WTC11 (cell line): ENCODE measurements at regions not wholly inside any gene's neighbourhood (a gene's known extent, or its start where the extent isn't known, plus 50 kb on each side); places are given as distances from the start of the nearest gene placed in this dataset.

Experiments used
- ATAC-seq: fragments of 200-7000 bp; cut with Tn5 transposase; 2 replicates; pipeline ENCODE4 v1.10.0; 2021; ENCODE audit warnings: mild to moderate bottlenecking, moderate library complexity
- CTCF ChIA-PET: fragments of 300-600 bp; sonication (Branson Sonifier 250); formaldehyde crosslinking; loops from one replicate; lab custom pipeline; 2021; ENCODE audit warnings: antibody characterized with exemption; lab: Charles Lee
- POLR2A ChIA-PET: fragments of 350-600 bp; sonication (Branson Sonifier 250); formaldehyde crosslinking; loops from one replicate; lab custom pipeline; 2021; ENCODE audit warnings: antibody characterized with exemption; lab: Charles Lee
- DNase-seq: peaks from one replicate; pipeline ENCODE4 v3.0.0; 2021; ENCODE audit warnings: low spot score
- H3K27ac Mint-ChIP-seq: 2 replicates; pipeline ENCODE4 v1.8.0; 2021; ENCODE audit warnings: mixed read lengths
- H3K27me3 Mint-ChIP-seq: 2 replicates; pipeline ENCODE4 v1.8.0; 2021; ENCODE audit warnings: low read depth, mild to moderate bottlenecking, moderate library complexity, mixed read lengths
- H3K36me3 Mint-ChIP-seq: 2 replicates; pipeline ENCODE4 v1.8.0; 2021; ENCODE audit warnings: mixed read lengths
- H3K4me1 Mint-ChIP-seq: 2 replicates; pipeline ENCODE4 v1.8.0; 2022; ENCODE audit warnings: mixed read lengths
- H3K4me3 Mint-ChIP-seq: 2 replicates; pipeline ENCODE4 v1.8.0; 2021; ENCODE audit warnings: mild to moderate bottlenecking, moderate library complexity, mixed read lengths
- H3K9me3 Mint-ChIP-seq: 2 replicates; pipeline ENCODE4 v1.8.0; 2021; ENCODE audit warnings: mixed read lengths
- ATF1 ChIP-seq: sonication (generic); formaldehyde crosslinking; IDR thresholded peaks from 2 replicates; pipeline ENCODE4 v1.8.1; 2023; ENCODE audit warnings: mild to moderate bottlenecking, moderate library complexity, missing genetic modification reagents
- CBFB ChIP-seq: sonication (generic); formaldehyde crosslinking; IDR thresholded peaks from 2 replicates; pipeline ENCODE4 v1.8.1; 2022; ENCODE audit warnings: mild to moderate bottlenecking, low read depth, missing genetic modification reagents
- EMX1 ChIP-seq: fragments of 250-450 bp; sonication (Bioruptor Pico); IDR thresholded peaks from 2 replicates; pipeline ENCODE4 v1.8.0; 2021; ENCODE audit warnings: mild to moderate bottlenecking
- FOXP1 ChIP-seq: sonication (generic); formaldehyde crosslinking; IDR thresholded peaks from 2 replicates; pipeline ENCODE4 v1.8.0; 2022; ENCODE audit warnings: missing genetic modification reagents, mild to moderate bottlenecking, moderate library complexity, borderline replicate concordance
- KAT7 ChIP-seq: sonication (generic); formaldehyde crosslinking; IDR thresholded peaks from 2 replicates; pipeline ENCODE4 v1.8.1; 2023; ENCODE audit warnings: missing genetic modification reagents, mild to moderate bottlenecking, borderline replicate concordance
- NFE2L1 ChIP-seq: sonication (generic); formaldehyde crosslinking; IDR thresholded peaks from 2 replicates; pipeline ENCODE4 v1.8.1; 2023; ENCODE audit warnings: missing genetic modification reagents
- RELA ChIP-seq: sonication (generic); formaldehyde crosslinking; IDR thresholded peaks from 2 replicates; pipeline ENCODE4 v1.8.1; 2022; ENCODE audit warnings: missing genetic modification reagents, mild to moderate bottlenecking, borderline replicate concordance
- TCF7 ChIP-seq: sonication (generic); formaldehyde crosslinking; IDR thresholded peaks from 2 replicates; pipeline ENCODE4 v1.8.0; 2022; ENCODE audit warnings: mild to moderate bottlenecking, low read depth, missing genetic modification reagents, moderate library complexity
- ZNF121 ChIP-seq: sonication (generic); formaldehyde crosslinking; IDR thresholded peaks from 2 replicates; pipeline ENCODE4 v1.8.0; 2023; ENCODE audit warnings: missing genetic modification reagents
- ZNF219 ChIP-seq: sonication (generic); formaldehyde crosslinking; IDR thresholded peaks from 2 replicates; pipeline ENCODE4 v1.8.0; 2023; ENCODE audit warnings: missing genetic modification reagents, mild to moderate bottlenecking, borderline replicate concordance
- ZNF263 ChIP-seq: sonication (generic); formaldehyde crosslinking; IDR thresholded peaks from 2 replicates; pipeline ENCODE4 v1.8.1; 2022; ENCODE audit warnings: low read depth, mild to moderate bottlenecking, moderate library complexity, missing genetic modification reagents
- ZNF423 ChIP-seq: fragments of 250-450 bp; sonication (Bioruptor Pico); IDR thresholded peaks from 2 replicates; pipeline ENCODE4 v2.1.2; 2022; ENCODE audit warnings: mild to moderate bottlenecking, moderate library complexity
- TF ChIP-seq, protein P1 (sequence below): sonication (generic); formaldehyde crosslinking; IDR thresholded peaks from 2 replicates; pipeline ENCODE4 v1.8.0; 2022; ENCODE audit warnings: mild to moderate bottlenecking, missing genetic modification reagents
- TF ChIP-seq, protein P2 (sequence below): sonication (generic); formaldehyde crosslinking; IDR thresholded peaks from 2 replicates; pipeline ENCODE4 v1.8.1; 2022; ENCODE audit warnings: missing genetic modification reagents, borderline replicate concordance
- TF ChIP-seq, protein P3 (sequence below): sonication (generic); formaldehyde crosslinking; IDR thresholded peaks from 2 replicates; pipeline ENCODE4 v1.8.0; 2022; ENCODE audit warnings: mild to moderate bottlenecking, missing genetic modification reagents
- TF ChIP-seq, protein P4 (sequence below): fragments of 200-600 bp; IDR thresholded peaks from 2 replicates; pipeline ENCODE4 v1.8.0; 2022; ENCODE audit warnings: antibody characterized with exemption
- TF ChIP-seq, protein P5 (sequence below): sonication (generic); formaldehyde crosslinking; IDR thresholded peaks from 2 replicates; pipeline ENCODE4 v1.8.0; 2022; ENCODE audit warnings: mild to moderate bottlenecking, missing genetic modification reagents
- TF ChIP-seq, protein P6 (sequence below): sonication (generic); formaldehyde crosslinking; IDR thresholded peaks from 2 replicates; pipeline ENCODE4 v1.8.1; 2023; ENCODE audit warnings: mild to moderate bottlenecking, missing genetic modification reagents
- TF ChIP-seq, protein P7 (sequence below): fragments of 250-450 bp; sonication (Bioruptor Pico); IDR thresholded peaks from 2 replicates; pipeline ENCODE4 v2.1.2; 2022; ENCODE audit warnings: mild to moderate bottlenecking, moderate library complexity

DNA sequence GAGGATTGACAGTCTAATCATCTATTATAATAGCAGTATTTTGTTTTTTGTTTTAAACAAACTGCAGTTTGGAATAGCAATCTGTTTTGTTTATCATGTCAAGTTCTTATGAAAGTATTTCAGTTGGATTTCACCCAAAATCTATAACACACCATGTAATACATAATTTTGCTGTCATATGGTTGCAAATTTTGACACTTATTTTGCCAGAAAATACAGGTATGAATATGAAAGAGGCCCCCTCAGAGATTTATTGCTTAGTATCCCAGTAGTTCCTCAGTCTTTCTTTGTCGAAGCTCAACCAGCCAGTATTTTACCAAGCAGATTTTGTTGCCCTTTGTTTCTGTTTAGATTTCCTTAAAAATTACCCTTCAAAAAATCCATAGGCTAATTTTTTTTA, 317.5 kb upstream of the CXADR start:
- POLR2A ChIA-PET: no interaction called here
- Mint-ChIP-seq H3K27ac (no peak overlapping the region), H3K36me3 (peaks cover 19% of the 10 kb centered on the region), H3K4me1 (peaks cover 13% of the 10 kb centered on the region), H3K9me3 (peaks cover 36% of the 10 kb centered on the region), H3K4me3 (no peak overlapping the region), H3K27me3 (no peaks in the 10 kb centered on the region)
- CTCF ChIA-PET: no interaction called here
- ATAC-seq: no peak
- DNase-seq: no peak
- TF ChIP-seq ATF1 (CRISPR knock-in tag): no peak
- no peak for TF ChIP-seq EMX1 (CRISPR knock-in tag)
- TF ChIP-seq, protein P1, sequence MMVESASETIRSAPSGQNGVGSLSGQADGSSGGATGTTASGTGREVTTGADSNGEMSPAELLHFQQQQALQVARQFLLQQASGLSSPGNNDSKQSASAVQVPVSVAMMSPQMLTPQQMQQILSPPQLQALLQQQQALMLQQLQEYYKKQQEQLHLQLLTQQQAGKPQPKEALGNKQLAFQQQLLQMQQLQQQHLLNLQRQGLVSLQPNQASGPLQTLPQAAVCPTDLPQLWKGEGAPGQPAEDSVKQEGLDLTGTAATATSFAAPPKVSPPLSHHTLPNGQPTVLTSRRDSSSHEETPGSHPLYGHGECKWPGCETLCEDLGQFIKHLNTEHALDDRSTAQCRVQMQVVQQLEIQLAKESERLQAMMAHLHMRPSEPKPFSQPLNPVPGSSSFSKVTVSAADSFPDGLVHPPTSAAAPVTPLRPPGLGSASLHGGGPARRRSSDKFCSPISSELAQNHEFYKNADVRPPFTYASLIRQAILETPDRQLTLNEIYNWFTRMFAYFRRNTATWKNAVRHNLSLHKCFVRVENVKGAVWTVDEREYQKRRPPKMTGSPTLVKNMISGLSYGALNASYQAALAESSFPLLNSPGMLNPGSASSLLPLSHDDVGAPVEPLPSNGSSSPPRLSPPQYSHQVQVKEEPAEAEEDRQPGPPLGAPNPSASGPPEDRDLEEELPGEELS (CRISPR knock-in tag): no peak
- no peak for TF ChIP-seq RELA (CRISPR knock-in tag)
- TF ChIP-seq NFE2L1 (CRISPR knock-in tag): no peak
- TF ChIP-seq ZNF263 (CRISPR knock-in tag): no peak
- TF ChIP-seq, protein P2, sequence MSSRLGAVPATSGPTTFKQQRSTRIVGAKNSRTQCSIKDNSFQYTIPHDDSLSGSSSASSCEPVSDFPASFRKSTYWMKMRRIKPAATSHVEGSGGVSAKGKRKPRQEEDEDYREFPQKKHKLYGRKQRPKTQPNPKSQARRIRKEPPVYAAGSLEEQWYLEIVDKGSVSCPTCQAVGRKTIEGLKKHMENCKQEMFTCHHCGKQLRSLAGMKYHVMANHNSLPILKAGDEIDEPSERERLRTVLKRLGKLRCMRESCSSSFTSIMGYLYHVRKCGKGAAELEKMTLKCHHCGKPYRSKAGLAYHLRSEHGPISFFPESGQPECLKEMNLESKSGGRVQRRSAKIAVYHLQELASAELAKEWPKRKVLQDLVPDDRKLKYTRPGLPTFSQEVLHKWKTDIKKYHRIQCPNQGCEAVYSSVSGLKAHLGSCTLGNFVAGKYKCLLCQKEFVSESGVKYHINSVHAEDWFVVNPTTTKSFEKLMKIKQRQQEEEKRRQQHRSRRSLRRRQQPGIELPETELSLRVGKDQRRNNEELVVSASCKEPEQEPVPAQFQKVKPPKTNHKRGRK: no peak
- TF ChIP-seq, protein P3, sequence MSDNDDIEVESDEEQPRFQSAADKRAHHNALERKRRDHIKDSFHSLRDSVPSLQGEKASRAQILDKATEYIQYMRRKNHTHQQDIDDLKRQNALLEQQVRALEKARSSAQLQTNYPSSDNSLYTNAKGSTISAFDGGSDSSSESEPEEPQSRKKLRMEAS (CRISPR knock-in tag): no peak
- no peak for TF ChIP-seq ZNF219 (CRISPR knock-in tag)
- TF ChIP-seq, protein P4, sequence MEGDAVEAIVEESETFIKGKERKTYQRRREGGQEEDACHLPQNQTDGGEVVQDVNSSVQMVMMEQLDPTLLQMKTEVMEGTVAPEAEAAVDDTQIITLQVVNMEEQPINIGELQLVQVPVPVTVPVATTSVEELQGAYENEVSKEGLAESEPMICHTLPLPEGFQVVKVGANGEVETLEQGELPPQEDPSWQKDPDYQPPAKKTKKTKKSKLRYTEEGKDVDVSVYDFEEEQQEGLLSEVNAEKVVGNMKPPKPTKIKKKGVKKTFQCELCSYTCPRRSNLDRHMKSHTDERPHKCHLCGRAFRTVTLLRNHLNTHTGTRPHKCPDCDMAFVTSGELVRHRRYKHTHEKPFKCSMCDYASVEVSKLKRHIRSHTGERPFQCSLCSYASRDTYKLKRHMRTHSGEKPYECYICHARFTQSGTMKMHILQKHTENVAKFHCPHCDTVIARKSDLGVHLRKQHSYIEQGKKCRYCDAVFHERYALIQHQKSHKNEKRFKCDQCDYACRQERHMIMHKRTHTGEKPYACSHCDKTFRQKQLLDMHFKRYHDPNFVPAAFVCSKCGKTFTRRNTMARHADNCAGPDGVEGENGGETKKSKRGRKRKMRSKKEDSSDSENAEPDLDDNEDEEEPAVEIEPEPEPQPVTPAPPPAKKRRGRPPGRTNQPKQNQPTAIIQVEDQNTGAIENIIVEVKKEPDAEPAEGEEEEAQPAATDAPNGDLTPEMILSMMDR: no peak
- no peak for TF ChIP-seq ZNF423 (CRISPR knock-in tag)

DNA sequence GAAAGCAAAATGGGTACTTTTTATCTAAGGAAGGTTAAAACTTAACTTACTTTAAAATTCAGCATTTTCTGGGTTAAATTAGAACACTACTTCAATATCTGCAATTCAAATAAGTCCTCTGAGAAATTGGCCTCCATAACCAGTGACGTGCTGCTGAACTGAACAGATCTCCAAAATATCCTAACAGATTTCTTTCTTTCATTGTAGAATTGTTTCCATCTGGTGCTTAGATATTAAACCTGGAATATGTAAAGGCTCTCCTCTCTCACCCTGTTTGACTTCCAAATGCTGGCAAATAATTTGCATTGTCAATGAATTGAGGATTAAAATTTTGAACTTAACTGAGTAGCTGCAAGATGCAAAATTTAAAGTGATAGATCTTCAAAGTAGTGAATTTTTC, 316.9 kb upstream of the CXADR start:
- ATAC-seq: no peak
- CTCF ChIA-PET: no interaction called here
- POLR2A ChIA-PET: no interaction called here

More for the DNA sequence above, 316.9 kb upstream of the CXADR start:
- no peak for DNase-seq
- H3K27me3 Mint-ChIP-seq: no peaks in the 10 kb centered on the region
- no peak overlapping the region for H3K4me3 Mint-ChIP-seq
- peaks cover 30% of the 10 kb centered on the region for H3K9me3 Mint-ChIP-seq
- peaks cover 15% of the 10 kb centered on the region for H3K36me3 Mint-ChIP-seq
- TF ChIP-seq, protein P5, sequence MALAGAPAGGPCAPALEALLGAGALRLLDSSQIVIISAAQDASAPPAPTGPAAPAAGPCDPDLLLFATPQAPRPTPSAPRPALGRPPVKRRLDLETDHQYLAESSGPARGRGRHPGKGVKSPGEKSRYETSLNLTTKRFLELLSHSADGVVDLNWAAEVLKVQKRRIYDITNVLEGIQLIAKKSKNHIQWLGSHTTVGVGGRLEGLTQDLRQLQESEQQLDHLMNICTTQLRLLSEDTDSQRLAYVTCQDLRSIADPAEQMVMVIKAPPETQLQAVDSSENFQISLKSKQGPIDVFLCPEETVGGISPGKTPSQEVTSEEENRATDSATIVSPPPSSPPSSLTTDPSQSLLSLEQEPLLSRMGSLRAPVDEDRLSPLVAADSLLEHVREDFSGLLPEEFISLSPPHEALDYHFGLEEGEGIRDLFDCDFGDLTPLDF (CRISPR knock-in tag): no peak
- TF ChIP-seq, protein P4: no peak
- TF ChIP-seq, protein P6, sequence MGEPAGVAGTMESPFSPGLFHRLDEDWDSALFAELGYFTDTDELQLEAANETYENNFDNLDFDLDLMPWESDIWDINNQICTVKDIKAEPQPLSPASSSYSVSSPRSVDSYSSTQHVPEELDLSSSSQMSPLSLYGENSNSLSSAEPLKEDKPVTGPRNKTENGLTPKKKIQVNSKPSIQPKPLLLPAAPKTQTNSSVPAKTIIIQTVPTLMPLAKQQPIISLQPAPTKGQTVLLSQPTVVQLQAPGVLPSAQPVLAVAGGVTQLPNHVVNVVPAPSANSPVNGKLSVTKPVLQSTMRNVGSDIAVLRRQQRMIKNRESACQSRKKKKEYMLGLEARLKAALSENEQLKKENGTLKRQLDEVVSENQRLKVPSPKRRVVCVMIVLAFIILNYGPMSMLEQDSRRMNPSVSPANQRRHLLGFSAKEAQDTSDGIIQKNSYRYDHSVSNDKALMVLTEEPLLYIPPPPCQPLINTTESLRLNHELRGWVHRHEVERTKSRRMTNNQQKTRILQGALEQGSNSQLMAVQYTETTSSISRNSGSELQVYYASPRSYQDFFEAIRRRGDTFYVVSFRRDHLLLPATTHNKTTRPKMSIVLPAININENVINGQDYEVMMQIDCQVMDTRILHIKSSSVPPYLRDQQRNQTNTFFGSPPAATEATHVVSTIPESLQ (CRISPR knock-in tag): no peak
- TF ChIP-seq, protein P7, sequence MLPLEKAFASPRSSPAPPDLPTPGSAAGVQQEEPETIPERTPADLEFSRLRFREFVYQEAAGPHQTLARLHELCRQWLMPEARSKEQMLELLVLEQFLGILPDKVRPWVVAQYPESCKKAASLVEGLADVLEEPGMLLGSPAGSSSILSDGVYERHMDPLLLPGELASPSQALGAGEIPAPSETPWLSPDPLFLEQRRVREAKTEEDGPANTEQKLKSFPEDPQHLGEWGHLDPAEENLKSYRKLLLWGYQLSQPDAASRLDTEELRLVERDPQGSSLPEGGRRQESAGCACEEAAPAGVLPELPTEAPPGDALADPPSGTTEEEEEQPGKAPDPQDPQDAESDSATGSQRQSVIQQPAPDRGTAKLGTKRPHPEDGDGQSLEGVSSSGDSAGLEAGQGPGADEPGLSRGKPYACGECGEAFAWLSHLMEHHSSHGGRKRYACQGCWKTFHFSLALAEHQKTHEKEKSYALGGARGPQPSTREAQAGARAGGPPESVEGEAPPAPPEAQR (CRISPR knock-in tag): no peak
- TF ChIP-seq CBFB (CRISPR knock-in tag) (no peak), ZNF121 (CRISPR knock-in tag) (no peak), TCF7 (CRISPR knock-in tag) (no peak), FOXP1 (CRISPR knock-in tag) (no peak), KAT7 (CRISPR knock-in tag) (no peak)
- no peak overlapping the region for H3K27ac Mint-ChIP-seq
- peaks cover 13% of the 10 kb centered on the region for H3K4me1 Mint-ChIP-seq
